Loucy (cell line): ENCODE measurements at regions not wholly inside any gene's neighbourhood (a gene's known extent, or its start where the extent isn't known, plus 50 kb on each side); places are given as distances from the start of the nearest gene placed in this dataset.
"Not testable (repeated sequence)": the region's sequence is repeated elsewhere in the genome, so short reads cannot be mapped to it uniquely, and the experiment has no call there.

ENCODE experiments used
- H2AFZ ChIP-seq: fragments of 200-600 bp; sonication (generic); 2 replicates; pipeline ENCODE4 v1.6.0; 2016; ENCODE audit warnings: antibody characterized with exemption, mild to moderate bottlenecking, low read length, moderate library complexity
- H3F3A ChIP-seq: fragments of 200-600 bp; 2 replicates; pipeline ENCODE4 v1.6.0; 2016; ENCODE audit warnings: antibody characterized with exemption, low read depth, mild to moderate bottlenecking
- H3K27me3 ChIP-seq: fragments of 200-600 bp; sonication (generic); 2 replicates; pipeline ENCODE4 v1.6.1; 2014; ENCODE audit warnings: low read length, mild to moderate bottlenecking; ENCODE audit not compliant: insufficient read depth, poor library complexity, severe bottlenecking
- H3K36me3 ChIP-seq: fragments of 200-600 bp; sonication (generic); 2 replicates; pipeline ENCODE4 v1.6.1; 2016; ENCODE audit warnings: low read length; ENCODE audit not compliant: insufficient read depth
- H3K4me1 ChIP-seq: fragments of 200-600 bp; sonication (generic); 2 replicates; pipeline ENCODE4 v1.5.1; 2014; ENCODE audit warnings: low read length, mild to moderate bottlenecking; ENCODE audit not compliant: insufficient read depth, poor library complexity, severe bottlenecking
- H3K4me2 ChIP-seq: fragments of 200-600 bp; sonication (generic); 2 replicates; pipeline ENCODE4 v1.6.0; 2014; ENCODE audit warnings: antibody characterized with exemption, low read length, low read depth, mild to moderate bottlenecking; ENCODE audit not compliant: poor library complexity, severe bottlenecking
- H3K4me3 ChIP-seq: fragments of 200-600 bp; sonication (generic); 2 replicates; pipeline ENCODE4 v1.5.1; 2014; ENCODE audit warnings: low read length, mild to moderate bottlenecking, mixed read lengths; ENCODE audit not compliant: poor library complexity, severe bottlenecking
- H3K79me2 ChIP-seq: fragments of 200-600 bp; sonication (generic); 2 replicates; pipeline ENCODE4 v1.6.1; 2014; ENCODE audit warnings: low read length; ENCODE audit not compliant: insufficient read depth
- H3K9ac ChIP-seq: fragments of 200-600 bp; sonication (generic); 2 replicates; pipeline ENCODE4 v1.6.0; 2014; ENCODE audit warnings: mild to moderate bottlenecking, low read depth, low read length, moderate library complexity; ENCODE audit not compliant: poor library complexity, severe bottlenecking
- H3K9me2 ChIP-seq: fragments of 200-600 bp; sonication (generic); replicated peaks from 2 replicates; pipeline ENCODE4 v1.6.1; 2016; ENCODE audit warnings: low read depth, low read length, mixed read lengths
- H3K9me3 ChIP-seq: fragments of 200-600 bp; sonication (generic); 2 replicates; pipeline ENCODE4 v1.6.1; 2014; ENCODE audit warnings: mild to moderate bottlenecking, antibody characterized with exemption, low read length, low read depth; ENCODE audit not compliant: insufficient read depth
- H4K20me1 ChIP-seq: fragments of 200-600 bp; sonication (generic); 2 replicates; pipeline ENCODE4 v1.6.0; 2014; ENCODE audit warnings: antibody characterized with exemption, low read length, mild to moderate bottlenecking; ENCODE audit not compliant: insufficient read depth, poor library complexity, severe bottlenecking
- EZH2phosphoT487 ChIP-seq: fragments of 200-600 bp; IDR thresholded peaks from 2 replicates; pipeline ENCODE4 v1.6.1; 2018; ENCODE audit warnings: antibody characterized with exemption, mild to moderate bottlenecking, moderate library complexity, borderline replicate concordance
- TF ChIP-seq, protein P1 (sequence below): fragments of 200-600 bp; sonication (generic); conservative IDR thresholded peaks from 2 replicates; pipeline ENCODE4 v1.5.1; 2014; ENCODE audit warnings: mild to moderate bottlenecking, antibody characterized with exemption, low read length

DNA sequence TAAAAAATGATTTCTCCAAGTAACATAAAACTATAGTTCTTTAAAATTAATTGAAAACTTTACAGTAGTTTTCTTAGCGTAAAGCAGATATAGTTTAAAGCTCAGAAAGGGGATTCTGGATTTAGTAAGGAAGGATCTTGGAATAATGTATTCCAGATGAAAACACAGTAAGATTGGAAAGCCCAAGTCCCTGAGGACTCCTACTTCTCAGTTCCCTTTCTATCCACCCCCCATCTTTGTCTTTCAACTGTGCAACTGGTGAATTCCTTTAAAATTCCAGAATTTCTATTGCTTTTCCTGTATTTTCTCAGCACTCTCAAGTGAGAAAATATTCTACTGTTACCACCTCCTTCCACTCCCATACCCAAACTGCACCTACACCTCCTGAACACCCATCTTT, 184.5 kb upstream of the FBN2 start:
- Histone ChIP-seq H3K27me3 (no peaks in the 10 kb centered on the region), H3K79me2 (no peaks in the 10 kb centered on the region), H3K9me3 (no peaks in the 10 kb centered on the region), H3F3A (no peaks in the 10 kb centered on the region), H3K4me3 (no peak overlapping the region), H3K36me3 (no peaks in the 10 kb centered on the region), H3K9ac (no peak overlapping the region), H4K20me1 (no peaks in the 10 kb centered on the region), H3K9me2 (no peaks in the 10 kb centered on the region), H2AFZ (no peak overlapping the region), H3K4me2 (no peak overlapping the region), H3K4me1 (no peaks in the 10 kb centered on the region)
- TF ChIP-seq EZH2phosphoT487, result no peak
- TF ChIP-seq, protein P1, sequence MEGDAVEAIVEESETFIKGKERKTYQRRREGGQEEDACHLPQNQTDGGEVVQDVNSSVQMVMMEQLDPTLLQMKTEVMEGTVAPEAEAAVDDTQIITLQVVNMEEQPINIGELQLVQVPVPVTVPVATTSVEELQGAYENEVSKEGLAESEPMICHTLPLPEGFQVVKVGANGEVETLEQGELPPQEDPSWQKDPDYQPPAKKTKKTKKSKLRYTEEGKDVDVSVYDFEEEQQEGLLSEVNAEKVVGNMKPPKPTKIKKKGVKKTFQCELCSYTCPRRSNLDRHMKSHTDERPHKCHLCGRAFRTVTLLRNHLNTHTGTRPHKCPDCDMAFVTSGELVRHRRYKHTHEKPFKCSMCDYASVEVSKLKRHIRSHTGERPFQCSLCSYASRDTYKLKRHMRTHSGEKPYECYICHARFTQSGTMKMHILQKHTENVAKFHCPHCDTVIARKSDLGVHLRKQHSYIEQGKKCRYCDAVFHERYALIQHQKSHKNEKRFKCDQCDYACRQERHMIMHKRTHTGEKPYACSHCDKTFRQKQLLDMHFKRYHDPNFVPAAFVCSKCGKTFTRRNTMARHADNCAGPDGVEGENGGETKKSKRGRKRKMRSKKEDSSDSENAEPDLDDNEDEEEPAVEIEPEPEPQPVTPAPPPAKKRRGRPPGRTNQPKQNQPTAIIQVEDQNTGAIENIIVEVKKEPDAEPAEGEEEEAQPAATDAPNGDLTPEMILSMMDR, result no peak

DNA sequence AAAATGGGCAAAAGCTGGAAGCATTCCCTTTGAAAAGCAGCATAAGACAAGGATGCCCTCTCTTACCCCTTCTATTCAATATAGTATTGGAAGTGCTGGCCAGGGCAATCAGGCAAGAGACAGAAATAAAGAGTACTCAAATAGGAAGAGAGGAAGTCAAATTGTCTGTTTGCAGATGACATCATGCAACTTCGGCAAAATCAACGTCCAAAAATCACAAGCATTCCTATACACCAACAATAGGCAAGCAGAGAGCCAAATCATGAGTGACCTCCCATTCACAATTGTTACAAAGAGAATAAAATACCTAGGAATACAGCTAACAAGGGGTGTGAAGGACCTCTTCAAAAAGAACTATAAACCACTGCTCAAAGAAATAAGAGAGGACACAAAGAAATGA, 192.0 kb upstream of the FBN2 start:
- not testable (repeated sequence) for H3K4me3 ChIP-seq, H4K20me1 ChIP-seq, H3K27me3 ChIP-seq, H3K79me2 ChIP-seq, H3K4me1 ChIP-seq, H3K4me2 ChIP-seq, H2AFZ ChIP-seq, H3K9ac ChIP-seq, H3K9me2 ChIP-seq, H3K9me3 ChIP-seq, H3K36me3 ChIP-seq, H3F3A ChIP-seq

DNA sequence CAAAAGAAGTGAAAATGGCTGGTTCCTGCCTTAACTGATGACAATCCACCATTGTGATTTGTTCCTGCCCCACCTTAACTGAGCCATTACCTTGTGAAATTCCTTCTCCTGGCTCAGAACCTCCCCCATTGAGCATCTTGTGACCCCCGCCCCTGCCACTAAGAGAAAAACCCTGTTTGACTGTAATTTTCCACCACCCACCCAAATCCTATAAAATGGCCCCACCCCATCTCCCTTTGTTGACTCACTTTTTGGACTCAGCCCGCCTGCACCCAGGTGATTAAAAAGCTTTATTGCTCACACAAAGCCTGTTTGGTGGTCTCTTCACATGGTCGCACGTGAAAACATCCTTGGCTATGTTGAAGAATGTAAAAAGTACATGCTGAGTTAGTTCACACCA, 197.6 kb upstream of the FBN2 start:
- not testable (repeated sequence) for H3K9me2 ChIP-seq, H3K27me3 ChIP-seq, H4K20me1 ChIP-seq, H3K4me2 ChIP-seq, H3F3A ChIP-seq, H3K9ac ChIP-seq, H2AFZ ChIP-seq, H3K36me3 ChIP-seq, H3K9me3 ChIP-seq, H3K4me3 ChIP-seq, H3K4me1 ChIP-seq, H3K79me2 ChIP-seq

DNA sequence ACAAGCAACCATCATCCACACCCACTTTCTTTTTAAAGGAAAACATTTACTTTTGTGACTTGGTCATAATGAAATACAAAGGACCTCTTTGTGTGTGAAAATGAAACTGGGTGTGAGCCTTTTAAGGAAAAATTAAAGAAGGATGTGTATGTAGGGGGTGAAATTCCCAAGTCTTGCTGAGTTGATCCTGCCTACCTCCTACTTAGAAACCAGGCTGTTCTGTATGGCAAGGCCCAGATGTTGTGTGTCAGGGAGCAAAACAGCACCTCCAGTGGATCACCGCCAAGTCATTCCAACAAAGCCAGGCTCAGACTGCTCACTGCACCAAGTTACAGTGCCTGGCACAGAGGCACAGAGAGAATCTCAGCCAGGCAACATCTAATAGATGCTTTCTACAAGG, 198.5 kb upstream of the FBN2 start:
- Histone ChIP-seq H3K9me3 (no peaks in the 10 kb centered on the region), H2AFZ (no peak overlapping the region), H3K36me3 (no peaks in the 10 kb centered on the region), H3K9ac (no peak overlapping the region), H3K4me2 (no peak overlapping the region), H3K9me2 (no peaks in the 10 kb centered on the region), H3K4me1 (no peaks in the 10 kb centered on the region), H4K20me1 (no peaks in the 10 kb centered on the region), H3F3A (no peaks in the 10 kb centered on the region), H3K27me3 (no peaks in the 10 kb centered on the region), H3K4me3 (no peak overlapping the region), H3K79me2 (no peaks in the 10 kb centered on the region)
- TF ChIP-seq, protein P1, result no peak
- TF ChIP-seq EZH2phosphoT487, result no peak
